DLD1 (cell line): ENCODE measurements at regions not wholly inside any gene's neighbourhood (a gene's known extent, or its start where the extent isn't known, plus 50 kb on each side); places are given as distances from the start of the nearest gene placed in this dataset.
"Not testable (repeated sequence)": the region's sequence is repeated elsewhere in the genome, so short reads cannot be mapped to it uniquely, and the experiment has no call there.

Experiments
- in situ Hi-C: cut with HindIII; loops from 2 replicates; pipeline ENCODE4 v1.10.0; 2017; ENCODE audit warnings: low sequenced_read_pairs

DNA sequence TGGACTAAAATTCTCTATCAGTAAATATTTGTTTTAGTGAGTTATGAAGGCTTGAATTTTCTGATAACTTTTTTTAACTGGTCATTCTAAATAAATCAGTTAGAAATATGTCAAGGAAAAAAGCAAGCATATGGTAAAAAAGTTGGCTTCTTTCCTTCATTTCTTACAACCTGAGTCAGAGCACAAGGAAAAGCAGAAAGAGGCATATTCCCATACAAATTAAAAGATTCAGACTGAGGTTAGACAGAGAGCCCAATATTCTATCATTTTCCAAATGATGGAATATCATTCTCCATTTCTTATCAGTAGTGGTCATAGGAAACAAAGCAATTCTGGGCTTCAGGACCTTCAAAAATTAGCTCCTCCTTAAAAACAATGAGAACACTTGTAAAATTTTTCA lies 732.1 kb downstream of the MAT2B start:
- in situ Hi-C loops = loop anchor here (5.0 kb wide), 1 partner anchor 50 kb away; no protein-coding TSS in a partner anchor

DNA sequence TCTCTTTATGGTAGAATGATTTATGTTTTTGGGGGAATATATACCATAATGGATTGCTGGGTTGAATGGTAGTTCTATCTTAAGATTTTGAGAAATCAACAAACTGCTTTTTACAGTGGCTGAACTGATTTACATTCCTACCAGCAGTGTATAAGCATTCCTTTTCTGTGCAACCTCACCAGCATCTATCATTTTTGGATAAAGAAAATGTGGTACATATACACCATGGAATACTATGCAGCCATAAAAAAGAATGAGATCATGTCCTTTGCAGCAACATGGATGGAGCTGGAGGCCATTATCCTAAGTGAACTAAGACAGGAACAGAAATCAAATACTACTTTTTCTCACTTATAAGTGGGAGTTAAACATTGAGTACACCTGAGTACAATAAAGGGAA lies 746.4 kb downstream of the MAT2B start:
- in situ Hi-C loops = not testable (repeated sequence)

DNA sequence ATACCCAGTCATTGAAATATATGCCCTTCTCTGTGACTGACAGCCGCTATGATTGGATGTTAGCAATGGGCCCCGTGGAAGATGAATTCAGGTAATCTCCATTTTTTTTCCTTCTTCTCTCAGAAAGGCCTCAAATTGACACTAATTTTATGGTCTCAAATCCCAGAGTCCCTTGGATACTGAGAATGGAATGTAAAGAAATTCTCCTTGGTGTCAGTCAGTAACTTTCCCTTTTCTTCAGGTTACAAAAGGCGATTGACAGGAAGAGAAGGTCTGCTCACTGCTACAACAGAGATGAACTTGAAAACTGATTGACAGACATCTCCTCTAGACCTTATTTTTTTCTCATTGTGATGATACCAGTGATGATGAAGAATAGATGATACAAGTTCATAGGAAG lies 748.3 kb downstream of the MAT2B start:
- in situ Hi-C loops = no loop called here

DNA sequence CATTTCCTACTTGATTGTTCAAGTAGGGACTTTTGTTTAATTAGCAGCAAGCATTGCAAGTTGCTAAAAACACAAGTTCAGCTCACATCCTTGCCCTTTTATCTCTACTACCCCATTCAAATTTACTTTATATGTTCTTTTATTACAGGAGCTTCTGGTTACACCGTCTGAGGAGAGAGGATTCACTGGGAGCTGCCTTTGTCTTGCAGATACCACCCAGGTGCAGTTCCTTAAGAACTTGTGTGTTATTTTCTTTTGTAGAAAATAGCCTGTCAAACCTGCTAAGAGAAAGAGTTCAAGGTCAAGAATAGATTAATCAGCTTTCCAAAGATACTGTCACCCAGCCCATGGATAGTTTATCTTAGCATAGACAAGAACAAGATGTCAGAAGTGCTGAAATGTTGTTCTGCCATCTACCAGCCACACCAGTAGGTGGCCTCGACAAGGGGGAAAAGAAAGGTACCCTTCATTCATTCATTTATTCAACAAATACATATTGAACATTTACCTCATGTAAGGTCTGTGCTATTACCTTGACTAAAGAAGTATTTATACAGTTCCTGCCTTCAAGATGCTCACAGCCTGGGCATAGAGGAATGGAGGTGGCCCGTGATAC lies 750.3 kb downstream of the MAT2B start:
- in situ Hi-C loops = no loop called here

DNA sequence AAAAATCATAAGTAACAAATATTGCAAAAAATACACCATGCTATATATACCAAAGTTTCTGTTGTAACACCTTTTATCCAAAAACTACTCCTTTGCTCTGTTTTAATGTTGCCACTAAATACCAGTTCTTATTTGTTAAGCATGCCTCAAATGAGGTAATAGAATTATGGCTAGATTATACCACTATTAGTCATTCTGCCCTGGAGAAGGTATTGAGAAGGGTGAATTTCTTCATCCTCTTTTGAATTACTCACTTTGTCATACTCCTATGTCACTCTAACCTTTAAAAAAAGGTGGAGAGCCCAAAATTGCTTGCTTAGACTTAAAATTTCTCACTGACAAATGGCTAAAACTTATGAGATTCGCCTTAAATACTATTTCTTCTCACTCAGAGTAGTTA lies 750.9 kb downstream of the MAT2B start:
- in situ Hi-C loops = no loop called here

DNA sequence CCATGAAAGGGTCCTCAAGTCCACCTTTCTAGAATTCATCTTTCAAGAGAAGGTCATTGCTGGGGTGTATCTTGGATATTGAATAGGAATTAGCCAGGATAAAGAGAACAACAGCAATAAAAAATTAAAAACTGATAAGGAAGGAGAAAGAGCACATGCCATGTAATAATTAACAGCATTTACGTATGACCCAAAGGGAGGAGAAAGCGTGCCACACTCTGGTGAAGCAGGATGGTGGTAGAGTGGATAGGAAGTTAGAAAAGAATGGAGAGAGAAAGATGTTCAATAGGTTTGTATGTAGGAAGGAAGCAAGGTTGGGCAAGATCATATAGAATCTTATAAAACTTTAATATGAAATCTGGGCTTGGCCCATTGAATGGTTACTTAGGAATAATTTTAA lies 751.5 kb downstream of the MAT2B start:
- in situ Hi-C loops = no loop called here

DNA sequence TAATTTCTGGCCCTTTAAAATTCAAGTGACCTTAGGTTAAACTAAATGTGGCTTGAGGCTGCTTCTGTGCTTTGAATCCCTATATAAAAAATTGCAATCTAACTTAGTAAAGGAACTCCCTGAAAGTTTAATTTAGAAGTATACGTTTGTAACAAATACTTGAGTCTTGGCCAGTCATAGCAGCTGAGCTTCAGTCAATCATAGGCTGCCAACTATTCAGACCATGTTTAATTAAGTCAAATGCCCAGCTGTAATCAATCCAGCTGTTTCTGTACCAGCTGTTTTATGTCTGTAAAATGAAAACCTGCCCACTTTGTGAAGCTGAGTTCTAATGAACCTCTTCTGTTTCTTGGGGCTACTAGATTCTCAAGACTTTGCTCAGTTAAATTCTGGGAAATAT lies 760.1 kb downstream of the MAT2B start:
- in situ Hi-C loops = no loop called here

DNA sequence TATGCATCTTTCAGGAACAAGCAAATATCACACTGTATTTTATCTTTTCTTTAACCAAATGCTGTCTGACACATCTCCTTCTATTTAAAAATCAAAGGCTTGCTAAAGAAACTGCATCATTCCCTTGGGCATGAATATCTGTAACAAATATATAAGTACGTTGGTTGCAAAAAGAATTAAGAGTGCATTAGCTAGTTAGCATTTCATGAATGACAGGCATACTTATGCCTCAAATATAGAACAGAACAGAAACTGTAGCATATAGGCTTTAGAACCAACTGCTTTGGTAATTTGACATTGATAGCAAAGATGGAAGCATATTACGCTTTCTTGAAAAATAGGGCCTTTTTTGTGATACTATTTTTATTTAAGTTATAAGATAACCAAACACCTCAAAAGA lies 761.2 kb downstream of the MAT2B start:
- in situ Hi-C loops = no loop called here

DNA sequence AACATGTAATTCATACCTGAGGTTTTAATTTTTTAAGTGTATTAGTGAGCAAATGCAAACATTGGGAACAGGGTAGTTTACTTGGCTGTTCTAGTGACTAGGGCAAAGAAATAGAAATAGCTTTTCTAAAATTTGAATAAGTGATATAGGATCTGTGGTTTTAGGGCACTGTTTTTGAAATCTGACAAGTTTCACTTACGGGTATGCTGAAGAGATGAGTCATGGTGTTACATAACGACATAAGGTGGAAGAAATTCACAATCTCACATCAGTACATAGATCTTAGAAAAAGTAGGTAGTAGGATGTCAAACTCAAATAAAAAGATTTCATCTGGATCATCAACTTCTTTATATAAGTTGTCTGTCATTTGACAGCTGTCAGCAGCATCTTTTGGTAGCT lies 772.3 kb downstream of the MAT2B start:
- in situ Hi-C loops = no loop called here

DNA sequence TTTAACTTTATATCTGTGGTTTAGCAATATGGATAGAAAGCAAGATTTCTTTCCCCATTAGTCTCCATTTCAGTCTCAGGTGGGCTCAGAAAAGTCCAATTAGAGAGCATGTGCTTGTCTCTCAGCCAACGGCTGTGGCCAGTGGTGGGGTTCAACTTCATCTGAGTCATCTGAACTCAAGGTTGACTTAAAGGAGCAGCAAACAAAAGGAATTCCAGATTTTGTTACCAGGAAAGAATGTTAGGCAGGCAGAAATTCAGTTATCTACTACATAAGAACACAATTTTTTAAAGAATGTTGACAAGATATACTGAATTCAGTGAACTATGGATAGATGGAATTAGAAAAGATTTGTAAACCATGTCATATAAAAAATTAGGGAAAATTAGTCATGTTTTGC lies 784.1 kb downstream of the MAT2B start:
- in situ Hi-C loops = no loop called here

DNA sequence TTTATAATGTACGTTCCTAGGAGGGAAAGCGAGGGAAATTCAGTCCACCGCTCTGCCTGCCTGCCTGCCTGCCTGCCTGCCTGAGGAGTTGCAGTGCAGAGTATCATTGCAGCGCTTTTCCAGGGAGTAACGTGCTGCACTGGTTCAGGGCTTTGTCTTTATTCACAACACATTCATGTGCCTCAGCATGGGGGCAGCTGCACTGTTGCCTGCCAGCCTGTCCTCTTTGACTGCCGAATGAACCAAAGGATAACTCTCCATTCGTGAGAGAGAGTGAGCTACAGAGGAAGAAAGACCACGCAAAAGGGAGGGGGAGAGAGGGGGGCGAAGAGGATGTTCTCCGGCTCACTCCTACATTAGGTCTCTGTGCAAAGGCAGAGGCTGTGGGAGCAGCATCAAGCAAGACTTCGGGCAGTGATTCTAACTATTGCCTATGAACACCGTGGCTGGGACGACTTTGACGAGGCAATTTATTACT lies 791.2 kb downstream of the MAT2B start:
- in situ Hi-C loops = no loop called here

DNA sequence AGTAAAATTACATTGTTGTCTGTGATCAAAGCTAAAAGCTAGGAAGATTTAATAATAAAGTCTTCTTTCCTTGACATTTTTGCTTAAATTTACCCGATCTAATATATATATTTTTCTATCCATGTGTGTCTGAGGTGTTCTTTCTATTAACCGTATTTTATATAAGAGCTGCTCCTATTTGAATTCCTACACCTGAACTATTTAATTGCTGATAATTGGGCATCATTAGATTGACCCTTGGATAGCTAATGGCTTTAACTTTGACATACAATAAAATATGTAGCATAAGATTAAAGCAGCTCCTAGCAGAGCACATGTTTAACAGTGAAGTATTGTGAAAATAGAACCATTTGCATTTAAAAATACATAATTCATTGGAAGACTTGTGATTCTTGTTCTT lies 792.7 kb downstream of the MAT2B start:
- in situ Hi-C loops = no loop called here

DNA sequence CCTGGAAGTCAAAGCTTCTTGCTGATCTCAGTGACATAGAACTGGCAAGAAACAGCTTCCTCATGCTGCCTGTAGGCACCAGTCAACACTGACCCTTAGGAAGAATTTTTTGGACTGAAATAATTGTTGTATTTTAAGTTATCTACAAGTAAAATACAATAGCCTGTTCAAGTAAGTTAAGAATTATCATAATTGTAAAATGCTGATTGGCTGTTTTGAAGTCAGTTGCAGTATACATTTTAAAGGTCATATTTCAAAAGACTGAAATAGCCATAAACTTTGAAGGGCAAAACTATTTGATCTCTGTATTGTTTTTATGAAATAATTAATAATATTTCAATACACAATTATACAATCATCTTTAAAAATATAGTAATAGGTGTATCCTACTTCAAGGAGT lies 794.9 kb downstream of the MAT2B start:
- in situ Hi-C loops = no loop called here

DNA sequence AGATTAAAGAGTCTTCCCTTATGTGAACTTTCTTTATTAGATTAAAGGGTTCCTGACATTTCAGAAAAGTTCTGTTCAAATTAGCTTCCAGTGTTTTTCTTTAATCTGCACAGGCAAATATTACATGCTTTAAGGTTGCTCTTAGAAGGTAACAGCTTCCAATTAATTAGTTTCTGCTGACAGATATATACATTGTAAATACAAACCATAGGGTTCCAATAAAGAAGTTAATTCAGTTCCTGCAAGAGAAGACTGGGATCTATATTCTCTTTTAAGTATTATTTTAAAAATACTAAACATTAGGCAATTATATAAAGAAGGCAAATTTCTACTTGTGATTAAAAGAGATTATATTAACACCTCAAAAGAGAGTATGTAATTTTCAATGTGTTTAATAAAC lies 795.7 kb downstream of the MAT2B start:
- in situ Hi-C loops = no loop called here

DNA sequence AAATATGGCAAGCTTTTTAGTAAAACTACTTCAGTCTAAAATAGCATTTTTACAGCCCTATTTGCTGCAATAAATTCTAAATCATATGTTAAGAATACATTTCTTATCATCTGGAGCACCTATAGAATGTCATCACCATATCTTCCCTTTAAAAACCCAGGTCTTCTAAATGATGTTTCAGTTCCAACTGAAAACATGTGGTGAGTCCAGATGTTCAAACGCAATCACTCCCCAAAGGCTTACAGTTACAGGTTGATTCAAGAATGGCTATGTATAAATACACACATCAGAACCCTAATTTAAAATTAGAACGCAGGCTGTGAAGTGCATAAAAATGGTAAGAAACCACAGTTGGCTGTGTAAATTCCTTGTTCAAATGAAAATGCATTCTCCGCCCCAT lies 796.3 kb downstream of the MAT2B start:
- in situ Hi-C loops = no loop called here

DNA sequence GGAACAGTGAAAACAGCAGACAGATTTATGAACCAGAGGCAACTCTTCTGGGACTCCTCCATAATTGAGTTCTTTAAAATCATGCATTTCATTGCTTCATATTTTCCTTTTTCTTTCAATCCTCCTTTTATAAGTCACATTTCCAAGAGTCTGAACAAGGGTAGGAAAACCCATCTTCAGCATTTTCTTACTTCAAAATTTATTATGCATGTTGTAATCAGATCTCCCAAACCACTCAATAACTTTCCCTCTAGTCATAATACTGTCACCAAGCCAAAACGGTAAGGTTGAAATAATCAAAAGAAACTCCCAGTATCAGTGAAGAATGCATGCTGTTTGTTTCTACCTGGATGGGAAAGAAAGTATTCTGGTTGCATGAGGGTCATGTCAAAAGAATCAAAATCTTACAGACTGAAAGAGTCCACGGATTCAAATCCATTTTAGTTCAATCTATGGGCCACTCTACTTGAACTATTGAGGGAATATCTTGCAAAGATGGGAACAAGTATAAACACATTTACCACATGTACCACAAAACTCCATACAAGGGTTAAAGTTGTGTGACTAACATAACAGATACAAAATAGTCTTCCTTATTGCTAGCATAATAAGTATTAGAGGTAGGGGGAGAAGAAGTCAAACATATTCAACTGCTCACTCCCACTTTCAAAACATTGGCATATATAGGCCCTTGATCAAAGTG lies 797.3 kb downstream of the MAT2B start:
- in situ Hi-C loops = no loop called here

DNA sequence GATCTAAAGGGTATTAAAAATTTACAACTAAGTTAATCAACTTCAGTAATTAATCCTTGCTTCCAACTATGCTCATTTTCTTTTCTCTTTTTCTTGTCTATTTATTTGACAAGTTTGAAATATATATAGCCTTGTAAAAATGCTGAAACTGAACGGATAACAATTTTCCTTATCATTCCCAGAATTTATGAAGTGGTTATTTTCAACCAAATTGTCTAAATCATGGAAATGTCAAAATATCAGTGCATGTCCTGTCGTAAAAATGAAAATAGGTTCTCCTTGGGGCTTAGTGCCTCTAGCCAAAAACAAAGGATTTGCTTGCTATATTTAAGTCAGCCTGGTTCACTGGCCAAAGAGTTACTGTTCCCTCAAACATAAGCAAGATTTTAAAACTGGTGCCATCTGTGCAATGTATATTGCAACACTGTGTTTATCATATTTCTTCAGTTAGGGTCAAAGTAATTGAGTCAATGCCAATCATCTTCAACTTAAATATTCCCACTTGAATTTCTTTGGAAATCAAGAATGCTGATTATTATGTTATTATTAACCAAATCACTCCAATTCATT lies 798.3 kb downstream of the MAT2B start:
- in situ Hi-C loops = no loop called here

DNA sequence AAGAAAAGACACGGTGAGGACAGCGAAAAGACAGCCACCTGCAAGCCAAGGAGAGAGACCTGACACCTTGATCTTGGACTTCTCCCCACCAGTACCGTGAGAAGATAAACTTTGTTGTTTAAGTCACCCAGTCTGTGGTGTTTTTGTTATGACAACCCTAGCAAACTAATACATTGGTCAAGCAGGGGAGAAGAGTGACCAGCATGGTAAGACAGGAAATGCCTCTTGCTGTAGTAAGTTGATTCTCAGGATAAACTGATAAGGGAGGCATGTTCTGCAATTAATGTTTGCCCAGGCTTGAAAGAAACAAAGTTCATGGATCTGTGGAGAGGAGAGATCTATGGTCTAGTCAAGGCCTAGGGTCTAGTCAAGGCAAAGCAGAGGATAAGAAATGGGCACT lies 801.2 kb downstream of the MAT2B start:
- in situ Hi-C loops = no loop called here

DNA sequence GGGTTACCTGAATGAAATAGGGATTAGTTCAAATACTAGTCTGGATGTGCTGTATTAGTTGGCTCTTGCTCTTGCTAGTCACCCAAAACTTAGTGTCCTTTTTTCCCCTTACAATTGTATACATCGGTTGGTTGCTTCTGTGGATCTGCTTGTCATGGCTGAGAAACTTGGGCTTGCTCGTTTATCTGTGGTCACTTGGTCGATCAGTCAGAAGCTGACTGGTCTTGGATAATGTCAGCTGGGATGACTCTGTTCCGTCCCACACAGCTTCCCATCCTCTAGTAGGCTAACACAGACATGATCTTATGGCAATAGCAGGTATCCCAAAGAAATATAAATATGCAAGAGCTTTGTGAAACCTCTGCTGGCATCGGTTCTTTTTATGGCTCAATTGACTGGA lies 807.4 kb downstream of the MAT2B start:
- in situ Hi-C loops = no loop called here

DNA sequence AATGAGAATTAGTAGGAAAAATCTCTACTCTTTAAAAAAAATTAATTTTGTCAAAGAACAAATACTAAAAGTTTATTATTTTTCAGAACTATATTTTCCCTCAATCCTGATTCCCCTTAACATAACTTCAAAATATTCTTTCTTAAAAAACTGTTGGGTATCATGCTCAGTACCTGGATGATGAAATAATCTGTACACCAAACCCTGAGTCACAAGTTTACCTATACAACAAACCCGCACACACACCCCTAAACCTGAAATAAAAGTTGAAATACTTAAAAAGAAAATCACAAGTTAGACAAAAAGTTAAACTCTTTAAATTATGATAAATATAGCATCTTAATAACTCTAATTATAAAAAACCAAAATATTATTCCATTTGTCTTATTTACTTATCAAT lies 812.3 kb downstream of the MAT2B start:
- in situ Hi-C loops = no loop called here

DNA sequence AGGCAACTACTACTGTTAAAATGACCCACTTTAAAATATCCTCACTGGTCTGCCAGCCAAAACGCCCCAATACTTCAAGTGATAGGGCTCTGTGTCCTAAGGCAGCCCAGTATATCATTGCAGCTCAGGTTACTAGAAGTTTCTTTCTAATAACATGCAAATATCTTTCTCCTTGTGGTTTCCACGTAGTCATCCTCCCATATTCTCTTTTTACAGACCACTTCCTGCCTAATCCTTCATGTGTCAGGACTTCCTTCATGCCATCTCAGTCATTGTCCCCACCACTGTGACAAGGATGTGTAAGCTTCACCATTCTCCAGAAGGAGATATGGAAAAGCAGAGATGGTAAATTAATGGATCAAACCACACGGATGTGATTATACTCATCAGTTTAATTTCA lies 813.7 kb downstream of the MAT2B start:
- in situ Hi-C loops = no loop called here

DNA sequence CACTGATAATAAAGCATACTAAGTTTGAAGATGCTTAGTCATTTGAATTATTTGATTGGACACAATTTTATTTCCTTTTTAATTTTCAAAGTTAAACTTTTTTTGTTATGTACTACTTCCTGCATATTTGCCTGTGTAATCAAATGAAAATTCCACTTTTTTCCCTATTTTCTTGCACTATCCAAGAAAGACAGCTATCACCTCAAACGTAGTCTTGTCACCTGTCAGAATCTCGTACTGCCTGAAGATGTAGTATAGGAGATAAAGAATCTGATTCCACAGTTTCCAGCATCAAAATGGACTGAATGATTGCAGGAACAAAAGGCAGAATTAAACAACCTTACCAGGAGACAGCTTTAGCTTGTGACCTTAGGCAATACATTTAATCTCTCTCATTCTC lies 818.8 kb downstream of the MAT2B start:
- in situ Hi-C loops = no loop called here
